GM18867 (cell line): ENCODE measurements at regions not wholly inside any gene's neighbourhood (a gene's known extent, or its start where the extent isn't known, plus 50 kb on each side); places are given as distances from the start of the nearest gene placed in this dataset.

ENCODE experiments used
- ATAC-seq: cut with Tn5 transposase; IDR thresholded peaks from one replicate; pipeline ENCODE4 v1.9.1; 2021; ENCODE audit warnings: mild to moderate bottlenecking, moderate library complexity; ENCODE audit not compliant: unreplicated experiment

DNA sequence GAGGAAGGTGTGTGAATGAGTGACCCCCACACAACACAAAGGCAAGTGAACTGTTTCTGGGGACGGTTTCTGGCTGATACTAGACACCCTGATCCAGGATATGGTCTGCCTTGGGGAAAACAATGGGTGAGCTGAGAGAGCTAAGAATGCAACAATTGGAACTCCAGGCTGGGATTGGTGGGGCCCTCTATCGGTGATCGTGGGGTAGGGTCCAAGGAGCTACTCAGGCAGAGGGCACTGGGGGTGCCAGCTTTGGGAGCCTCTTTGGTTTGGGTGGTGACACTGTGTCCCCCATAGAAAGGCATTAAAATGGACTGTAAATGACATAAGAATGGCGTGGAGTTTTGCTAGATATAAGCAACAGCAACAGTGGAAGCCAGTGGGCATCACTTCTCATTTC lies 439.1 kb downstream of the DMAC1 start:
- no peak for ATAC-seq

DNA sequence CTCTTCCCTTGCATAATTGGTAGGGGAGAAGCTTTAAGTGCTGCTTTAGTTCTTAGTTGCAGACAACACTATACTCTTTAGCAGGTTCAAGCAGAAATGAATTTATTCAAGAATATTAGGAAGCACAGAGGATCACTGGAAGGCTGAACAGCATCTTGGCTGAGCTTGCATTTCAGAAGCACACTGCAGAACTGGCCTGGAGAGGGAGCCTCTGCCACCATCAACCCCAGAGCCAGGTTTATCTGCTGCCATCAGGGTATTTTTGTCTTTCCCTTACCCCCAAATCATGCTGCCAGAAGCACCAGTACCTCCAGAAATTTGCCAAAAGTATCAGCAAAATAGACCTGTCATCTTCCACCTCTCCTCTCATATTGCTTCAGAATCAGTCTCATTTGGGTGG lies 440.7 kb downstream of the DMAC1 start:
- ATAC-seq, result no peak

DNA sequence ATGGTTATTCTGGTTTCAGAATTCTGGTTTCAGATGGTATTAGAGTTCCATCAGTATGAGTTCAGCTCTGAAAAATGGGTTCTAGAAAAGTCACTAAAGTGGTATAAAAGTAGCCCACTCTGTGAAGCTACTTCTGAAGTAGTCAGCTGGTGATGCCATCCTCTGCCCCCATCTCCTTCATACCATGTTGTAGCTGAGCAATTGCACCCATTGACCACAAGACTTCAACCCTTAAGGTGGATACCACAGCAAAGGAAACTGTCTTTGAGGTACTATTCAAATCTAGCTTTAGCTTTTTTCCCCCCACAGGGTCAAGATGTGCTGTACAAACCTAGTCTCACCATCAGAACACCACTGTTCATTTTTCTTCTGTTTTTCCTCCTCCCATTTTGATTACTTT lies 444.9 kb downstream of the DMAC1 start:
- no peak for ATAC-seq

GRCh38 chr9:7348692-7349091 lies 450.9 kb downstream of the DMAC1 start:
- no peak for ATAC-seq

GRCh38 chr9:7347556-7347955 lies 452.0 kb downstream of the DMAC1 start:
- no peak for ATAC-seq

GRCh38 chr9:7346144-7346543 lies 453.4 kb downstream of the DMAC1 start:
- no peak for ATAC-seq

GRCh38 chr9:7342736-7343135 lies 456.8 kb downstream of the DMAC1 start:
- ATAC-seq, result peak; percentile 20

DNA sequence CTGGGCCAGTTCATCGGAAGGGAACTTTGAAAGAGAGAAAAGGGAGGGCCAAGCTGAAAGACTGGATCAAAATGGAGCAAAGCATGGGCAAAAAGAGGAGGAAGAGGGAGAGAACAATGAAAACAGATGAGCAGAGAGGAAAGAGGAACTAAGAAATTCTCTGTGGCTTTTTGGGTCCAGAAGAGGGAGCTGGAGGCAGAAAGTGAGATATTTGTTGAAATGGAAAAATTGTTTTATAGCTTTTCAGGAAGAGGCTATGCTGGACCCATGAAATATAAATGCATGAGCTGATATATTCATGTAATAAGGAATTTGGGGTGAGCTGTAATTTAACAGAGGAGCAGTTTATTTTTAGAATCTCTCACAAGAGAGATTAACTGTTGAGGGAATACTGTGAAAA lies 457.3 kb downstream of the DMAC1 start:
- peak; percentile 73 for ATAC-seq

DNA sequence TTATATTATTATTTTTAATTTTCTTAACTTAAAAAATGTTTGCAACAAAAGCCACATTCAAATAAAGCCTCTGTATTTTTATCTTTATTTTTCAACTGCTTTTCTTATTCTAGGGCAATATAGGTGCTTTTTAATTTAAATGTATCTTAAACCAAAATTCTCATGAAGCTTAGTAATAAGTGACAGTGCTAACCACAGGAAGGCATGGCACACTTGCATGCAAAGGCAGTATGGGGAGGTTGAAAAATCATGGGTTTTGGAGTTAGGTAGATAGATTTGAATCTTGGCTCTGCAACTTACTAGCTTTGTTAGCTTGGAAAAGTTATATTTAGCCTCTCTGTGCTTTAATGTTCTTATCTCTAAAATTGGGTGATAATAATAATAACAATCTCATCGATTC lies 458.0 kb downstream of the DMAC1 start:
- ATAC-seq, result peak; percentile 52

GRCh38 chr9:7340451-7340850 lies 459.1 kb downstream of the DMAC1 start:
- no peak for ATAC-seq

DNA sequence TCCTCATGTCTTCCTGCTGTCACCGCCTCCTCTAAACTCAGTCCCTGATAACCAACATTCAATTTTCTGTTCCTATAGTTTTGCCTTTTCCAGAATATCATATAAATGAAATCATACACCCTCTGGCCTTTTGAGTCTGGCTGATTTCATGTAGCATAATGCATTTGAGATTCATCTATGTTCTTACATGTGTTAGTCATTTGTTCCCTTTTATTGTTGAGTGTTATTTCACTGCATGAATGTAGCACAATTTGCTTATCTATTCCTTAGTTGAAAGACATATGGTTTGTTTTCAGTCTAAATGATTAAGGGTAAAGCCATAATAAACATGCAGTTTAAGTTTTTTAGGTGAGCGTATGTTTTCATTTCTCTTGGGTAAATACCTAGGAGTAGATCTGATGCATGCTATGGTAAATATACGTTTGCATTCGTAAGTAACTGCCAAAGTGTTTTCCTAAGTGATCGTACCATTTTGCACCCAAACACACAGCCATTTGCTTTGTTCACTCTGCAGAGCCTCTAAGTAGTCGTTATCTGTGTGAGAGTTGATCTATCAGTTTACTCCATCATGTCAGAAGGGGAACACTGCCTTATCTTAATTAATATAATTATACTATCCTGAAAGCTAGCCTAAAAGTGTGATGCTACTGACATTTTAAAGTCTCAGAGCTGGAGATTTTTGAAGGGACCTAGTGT lies 460.8 kb downstream of the DMAC1 start:
- no peak for ATAC-seq

- ATAC-seq, result no peak
Observed at GRCh38 chr9:7336356-7337065, 463.1 kb downstream of the DMAC1 start.

DNA sequence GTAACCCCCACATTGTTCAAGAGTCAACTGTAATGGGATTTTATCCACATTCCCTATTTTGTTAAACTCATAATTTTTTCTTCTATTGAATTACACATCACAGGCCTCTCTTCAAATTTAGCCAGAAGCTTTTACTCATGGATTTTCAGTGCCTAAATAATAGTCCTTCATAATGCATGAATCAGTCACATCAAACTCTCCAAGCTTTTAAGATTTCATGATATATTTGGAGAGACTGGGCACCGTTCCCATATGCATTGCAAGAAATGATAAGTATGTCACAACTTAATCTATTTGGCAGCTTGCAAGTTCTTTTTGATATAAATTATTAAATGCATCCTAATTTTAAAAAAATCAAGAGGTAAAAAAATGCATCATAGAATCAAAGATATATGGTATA lies 465.9 kb downstream of the DMAC1 start:
- ATAC-seq, result no peak

- ATAC-seq, result no peak
Observed at GRCh38 chr9:7332780-7333179, 466.8 kb downstream of the DMAC1 start.

- no peak for ATAC-seq
Observed at GRCh38 chr9:7328453-7328852, 471.1 kb downstream of the DMAC1 start.

GRCh38 chr9:7325995-7326394 lies 473.6 kb downstream of the DMAC1 start:
- ATAC-seq, result no peak

- no peak for ATAC-seq
Observed at GRCh38 chr9:7324152-7324598, 475.4 kb downstream of the DMAC1 start.

DNA sequence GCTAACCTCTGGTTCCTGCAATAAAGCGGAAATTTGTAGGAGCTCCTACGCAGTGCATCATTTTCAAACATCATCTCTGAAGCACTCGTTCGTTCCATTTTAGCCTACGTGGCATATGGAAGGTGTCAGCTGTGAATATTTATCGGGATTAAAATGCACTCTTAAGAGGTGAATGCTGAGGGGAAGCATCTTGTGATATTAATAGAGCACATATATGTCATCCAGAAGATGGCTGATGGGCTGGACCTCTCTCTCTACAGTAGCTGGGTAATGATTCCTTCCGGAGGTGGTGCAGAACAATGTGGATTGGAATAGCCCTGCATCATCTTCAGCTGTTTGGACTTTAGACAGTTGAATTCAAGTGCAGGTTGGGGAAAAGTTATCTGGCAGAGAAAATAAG lies 478.7 kb downstream of the DMAC1 start:
- no peak for ATAC-seq

DNA sequence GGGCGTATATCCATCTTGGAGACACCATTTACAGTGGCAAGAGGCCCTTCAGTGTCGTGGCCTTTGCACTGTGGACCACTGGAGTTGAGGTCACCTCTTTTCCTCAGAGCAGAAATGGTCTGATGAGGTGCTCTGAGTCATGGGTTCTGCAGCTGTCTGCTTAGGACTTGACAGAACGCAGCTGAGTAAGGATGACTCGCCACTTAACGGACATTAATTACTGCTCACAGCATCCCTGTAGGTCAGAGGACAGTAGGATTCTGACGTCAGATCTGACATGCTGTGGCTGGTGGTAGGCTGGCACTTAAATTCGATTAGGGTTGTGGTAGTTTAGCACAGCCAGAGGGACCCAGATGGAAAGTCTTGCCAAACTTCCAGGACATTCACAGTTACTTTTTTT lies 479.4 kb downstream of the DMAC1 start:
- no peak for ATAC-seq

DNA sequence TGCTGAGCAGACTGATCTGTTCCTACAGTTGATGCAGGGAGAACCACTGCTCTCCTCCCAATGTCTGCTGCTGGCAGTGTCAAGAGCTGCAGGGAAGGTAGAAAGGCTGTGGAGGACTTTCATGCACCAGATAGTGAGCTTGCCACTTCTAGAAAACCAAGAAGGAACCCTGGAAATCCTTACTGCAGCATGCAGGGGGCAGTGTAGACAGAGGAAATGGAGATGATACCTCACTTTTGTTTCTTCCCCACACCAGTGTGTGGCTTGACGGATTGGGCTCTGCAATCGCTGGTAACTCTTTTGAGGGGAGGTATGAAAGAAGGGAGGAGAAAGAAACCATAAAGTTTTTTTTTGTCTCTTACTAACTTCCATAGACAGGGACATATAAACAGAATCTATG lies 480.7 kb downstream of the DMAC1 start:
- no peak for ATAC-seq

GRCh38 chr9:7316967-7317366 lies 482.6 kb downstream of the DMAC1 start:
- no peak for ATAC-seq

DNA sequence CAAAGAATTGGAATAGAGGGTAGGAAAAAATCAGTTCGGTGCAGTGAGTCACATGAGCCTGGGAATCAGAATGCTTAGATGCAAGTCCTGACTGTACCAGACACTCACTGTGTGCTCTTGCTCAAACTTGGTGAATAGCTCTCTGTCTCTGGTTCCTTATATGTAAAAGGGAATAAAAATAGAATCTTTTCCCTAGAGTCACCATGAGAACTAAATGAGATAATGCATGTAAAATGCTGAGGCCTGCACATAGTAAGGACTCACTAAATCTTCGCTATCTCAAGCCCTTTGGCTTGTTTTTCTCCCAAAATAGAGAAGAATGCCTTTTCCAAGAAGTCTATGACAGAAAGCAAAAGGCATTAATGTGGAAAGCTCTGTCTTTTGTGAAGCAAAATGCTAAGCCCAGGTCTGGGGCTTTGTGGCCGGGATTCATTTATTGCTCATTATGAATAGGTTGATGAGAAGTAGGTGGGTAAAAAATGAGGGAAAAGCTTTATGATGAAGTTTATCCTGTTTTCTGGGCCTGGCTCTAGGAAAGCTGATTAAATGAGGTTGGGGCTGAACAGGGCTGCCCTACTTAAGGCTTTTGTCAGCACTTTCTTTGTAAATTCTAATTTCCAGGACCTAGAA lies 483.3 kb downstream of the DMAC1 start:
- no peak for ATAC-seq
